ENCODE measurements at regions not wholly inside any gene's neighbourhood (a gene's known extent, or its start where the extent isn't known, plus 50 kb on each side); places are given as distances from the start of the nearest gene placed in this dataset.

GRCh38 chr4:17347445-17347844, 164.4 kb downstream of the QDPR start:
- no peak overlapping the region for H3K4me2 ChIP-seq (replicated peaks; ENCODE audit: extremely low read depth, low read length, poor library complexity, severe bottlenecking)
- peak overlapping the region; percentile 31 for H2AFZ ChIP-seq (ENCODE audit: insufficient read depth, low read depth, low read length, poor library complexity, severe bottlenecking)
- no peak overlapping the region for H3K27ac Mint-ChIP-seq
- H3K4me1 ChIP-seq (ENCODE audit: control insufficient read depth in 1 of 2, insufficient read depth in 2 of 2, low read length in 2 of 2), result no peaks in the 10 kb centered on the region
- WGBS (ENCODE audit: insufficient coverage), result 57% methylated on average over 1 of the region's 2 CpGs
- no peak overlapping the region for H3K9ac ChIP-seq (ENCODE audit: insufficient read depth, low read length, poor library complexity, severe bottlenecking)
- no peak overlapping the region for H3K27ac ChIP-seq (ENCODE audit: low read depth in 1 of 2, low read length in 2 of 2)
- H3K4me1 Mint-ChIP-seq, result no peaks in the 10 kb centered on the region
- no peak for TF ChIP-seq CTCF (IDR thresholded peaks at IDR 0.05)
- no peaks in the 10 kb centered on the region for H4K20me1 ChIP-seq (ENCODE audit: insufficient read depth, low read length)
- no peaks in the 10 kb centered on the region for H3K36me3 ChIP-seq (replicated peaks in 1 of 2; ENCODE audit: control insufficient read depth in 1 of 2, insufficient read depth in 2 of 2, low read length in 2 of 2)
- H3K4me3 Mint-ChIP-seq, result no peak overlapping the region
- no peak overlapping the region for H3K4me3 ChIP-seq (replicated peaks in 1 of 3; ENCODE audit: low read depth in 2 of 3, low read length in 3 of 3)
- no peaks in the 10 kb centered on the region for H3K27me3 Mint-ChIP-seq (ENCODE audit: low read depth in 3 of 3)
- intact Hi-C loops (cut with micrococcal nuclease), result no loop called here
- H3K36me3 Mint-ChIP-seq, result no peaks in the 10 kb centered on the region
- no peak for DNase-seq
- no peaks in the 10 kb centered on the region for H3K9me3 ChIP-seq (replicated peaks in 1 of 2; ENCODE audit: control insufficient read depth in 1 of 2, insufficient read depth in 1 of 2, low read length in 2 of 2)
- H3K27me3 ChIP-seq (ENCODE audit: control insufficient read depth in 2 of 2, insufficient read depth in 2 of 2, low read length in 2 of 2), result no peaks in the 10 kb centered on the region
- H3K79me2 ChIP-seq (ENCODE audit: insufficient read depth, low read length), result no peaks in the 10 kb centered on the region
- H3K9me3 Mint-ChIP-seq, result peaks cover 0 to 7% (median 2%) of the 10 kb centered on the region in 7 donors

GRCh38 chr4:17339376-17339775, 172.5 kb downstream of the QDPR start:
- no peak overlapping the region for H3K27ac Mint-ChIP-seq
- DNase-seq, result no peak
- no peak overlapping the region for H3K4me3 ChIP-seq (replicated peaks in 1 of 3; ENCODE audit: low read depth in 2 of 3, low read length in 3 of 3)
- H3K27ac ChIP-seq (ENCODE audit: low read depth in 1 of 2, low read length in 2 of 2), result no peak overlapping the region
- no peak overlapping the region for H3K4me3 Mint-ChIP-seq
- peaks cover 0 to 2% (median 2%) of the 10 kb centered on the region in 3 donors for H3K27me3 Mint-ChIP-seq (ENCODE audit: low read depth in 3 of 3)
- no peaks in the 10 kb centered on the region for H3K79me2 ChIP-seq (ENCODE audit: insufficient read depth, low read length)
- H3K9me3 Mint-ChIP-seq, result peaks cover 0 to 1% (median 0%) of the 10 kb centered on the region in 7 donors
- no peak for TF ChIP-seq CTCF (IDR thresholded peaks at IDR 0.05)
- no peaks in the 10 kb centered on the region for H3K36me3 ChIP-seq (replicated peaks in 1 of 2; ENCODE audit: control insufficient read depth in 1 of 2, insufficient read depth in 2 of 2, low read length in 2 of 2)
- no peak overlapping the region for H2AFZ ChIP-seq (ENCODE audit: insufficient read depth, low read depth, low read length, poor library complexity, severe bottlenecking)
- no peaks in the 10 kb centered on the region for H3K27me3 ChIP-seq (ENCODE audit: control insufficient read depth in 2 of 2, insufficient read depth in 2 of 2, low read length in 2 of 2)
- H3K9ac ChIP-seq (ENCODE audit: insufficient read depth, low read length, poor library complexity, severe bottlenecking), result no peak overlapping the region
- intact Hi-C loops (cut with micrococcal nuclease), result no loop called here
- no peaks in the 10 kb centered on the region for H3K9me3 ChIP-seq (replicated peaks in 1 of 2; ENCODE audit: control insufficient read depth in 1 of 2, insufficient read depth in 1 of 2, low read length in 2 of 2)
- WGBS (ENCODE audit: insufficient coverage), result 100% methylated on average over 1 of the region's 2 CpGs
- H3K4me1 Mint-ChIP-seq, result no peaks in the 10 kb centered on the region
- H3K36me3 Mint-ChIP-seq, result no peaks in the 10 kb centered on the region
- no peak overlapping the region for H3K4me2 ChIP-seq (replicated peaks; ENCODE audit: extremely low read depth, low read length, poor library complexity, severe bottlenecking)
- no peaks in the 10 kb centered on the region for H3K4me1 ChIP-seq (ENCODE audit: control insufficient read depth in 1 of 2, insufficient read depth in 2 of 2, low read length in 2 of 2)
- H4K20me1 ChIP-seq (ENCODE audit: insufficient read depth, low read length), result no peaks in the 10 kb centered on the region
